ENCODE measurements at regions not wholly inside any gene's neighbourhood (a gene's known extent, or its start where the extent isn't known, plus 50 kb on each side); places are given as distances from the start of the nearest gene placed in this dataset.
A peak's percentile ranks its signal among the peaks of the same experiment; 100 is the strongest.
"Not testable (repeated sequence)": the region's sequence is repeated elsewhere in the genome, so short reads cannot be mapped to it uniquely, and the experiment has no call there.

DNA sequence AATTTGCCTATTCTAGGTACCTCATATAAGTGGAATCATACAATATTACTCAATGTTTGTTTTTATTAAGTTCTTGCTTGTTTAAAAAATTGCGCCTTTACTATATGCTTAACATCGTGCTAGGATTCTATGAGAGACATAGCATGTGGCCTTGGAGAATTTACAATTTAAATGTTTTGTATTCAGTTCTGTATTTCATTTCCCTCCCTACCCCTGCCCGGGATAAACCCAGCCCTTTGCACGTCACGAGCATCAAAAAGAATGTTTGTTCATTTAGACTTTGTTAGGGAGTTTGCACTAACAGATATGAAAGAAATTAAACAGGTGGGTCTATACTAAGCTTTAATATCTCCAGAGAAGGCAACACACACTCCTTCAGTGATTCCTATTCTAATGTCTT is 75.7 kb downstream of the C18orf54 start:
- no peak for ATAC-seq
- ChIA-PET POLR2A (no interaction called here), CTCF (no interaction called here)
- Mint-ChIP-seq H3K4me1 (no peaks in the 10 kb centered on the region), H3K9me3 (ENCODE audit: low read depth) (no peaks in the 10 kb centered on the region), H3K4me3 (no peak overlapping the region), H3K36me3 (ENCODE audit: low read depth) (no peaks in the 10 kb centered on the region), H3K27ac (no peak overlapping the region), H3K27me3 (peaks cover 6% of the 10 kb centered on the region)
- no peak for DNase-seq
- intact Hi-C loops (cut with DNase I, micrococcal nuclease) = no loop called here

DNA sequence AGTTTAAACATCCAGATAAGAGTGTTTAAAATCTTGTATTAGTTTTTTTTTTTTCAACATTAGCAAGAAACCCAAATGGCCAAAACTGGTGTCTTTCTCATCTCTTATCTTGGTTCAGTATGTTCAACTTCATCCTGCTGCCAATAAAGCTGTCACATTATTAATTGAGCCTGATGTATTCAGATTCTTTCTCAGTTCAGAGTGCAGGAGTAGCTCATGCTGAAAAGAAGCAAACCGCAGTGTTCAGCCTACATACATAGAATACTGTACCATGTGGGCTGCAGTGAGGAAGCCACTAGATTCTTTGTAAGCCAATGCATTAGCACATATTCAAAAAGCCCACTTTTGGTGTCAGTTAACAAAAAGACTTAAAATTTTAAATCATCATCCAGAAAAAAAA is 76.2 kb downstream of the C18orf54 start:
- ChIA-PET CTCF (no interaction called here), POLR2A (no interaction called here)
- ATAC-seq (no peak), DNase-seq (no peak)
- peaks cover 8% of the 10 kb centered on the region for H3K27me3 Mint-ChIP-seq
- no peak overlapping the region for H3K4me3 Mint-ChIP-seq
- no peaks in the 10 kb centered on the region for H3K36me3 Mint-ChIP-seq (ENCODE audit: low read depth)
- no peak overlapping the region for H3K27ac Mint-ChIP-seq
- H3K9me3 Mint-ChIP-seq (ENCODE audit: low read depth) = no peaks in the 10 kb centered on the region
- intact Hi-C loops (cut with DNase I, micrococcal nuclease) = no loop called here
- no peaks in the 10 kb centered on the region for H3K4me1 Mint-ChIP-seq

DNA sequence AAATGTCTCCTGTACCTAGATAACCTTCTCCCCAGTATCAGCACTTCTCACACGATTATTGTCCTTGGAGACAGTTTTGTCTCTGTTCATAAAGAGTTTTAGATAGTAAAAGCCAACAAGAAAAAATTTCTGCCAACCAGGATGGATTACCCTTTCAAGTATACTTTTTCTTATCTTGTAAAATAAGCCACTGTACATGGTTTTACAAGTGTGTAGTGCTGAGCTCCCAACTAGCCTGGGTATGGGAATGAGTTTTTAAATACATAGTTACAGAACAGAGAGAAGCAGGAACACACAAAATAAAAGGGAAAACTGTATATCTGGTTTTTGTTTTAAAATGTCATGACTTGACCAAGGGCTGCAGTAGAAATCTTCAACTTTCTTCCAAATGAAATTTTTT is 76.7 kb downstream of the C18orf54 start:
- DNase-seq = no peak
- Mint-ChIP-seq H3K27me3 (peaks cover 10% of the 10 kb centered on the region), H3K4me1 (no peaks in the 10 kb centered on the region), H3K9me3 (ENCODE audit: low read depth) (no peaks in the 10 kb centered on the region), H3K27ac (no peak overlapping the region), H3K36me3 (ENCODE audit: low read depth) (no peaks in the 10 kb centered on the region), H3K4me3 (no peak overlapping the region)
- ATAC-seq = no peak
- POLR2A ChIA-PET = no interaction called here
- intact Hi-C loops (cut with DNase I, micrococcal nuclease) = no loop called here
- CTCF ChIA-PET = no interaction called here

DNA sequence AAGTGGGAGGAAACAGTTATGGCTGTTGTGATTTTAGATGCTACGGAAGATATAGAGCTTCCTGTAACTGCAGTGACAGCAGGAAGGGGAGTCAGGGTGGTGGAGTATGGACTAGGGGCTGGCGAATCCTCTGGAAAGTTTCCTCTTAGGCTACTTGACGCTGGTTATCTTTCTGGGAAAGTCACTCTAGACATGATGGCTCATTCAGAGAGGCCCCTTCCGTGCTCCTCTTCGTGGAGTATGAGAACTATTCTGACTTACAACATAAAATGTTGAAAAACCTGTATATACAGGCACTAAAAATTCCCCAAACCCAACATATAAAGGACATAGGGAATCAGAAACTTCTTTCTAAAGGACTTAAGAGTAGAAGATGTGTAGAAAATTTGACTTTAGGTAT is 78.8 kb downstream of the C18orf54 start:
- ATAC-seq = no peak
- H3K27ac Mint-ChIP-seq = no peak overlapping the region
- peaks cover 12% of the 10 kb centered on the region for H3K27me3 Mint-ChIP-seq
- POLR2A ChIA-PET = no interaction called here
- CTCF ChIA-PET = interaction anchor here (1.5 kb wide), 1 partner anchor 235 kb away, joined by 9 read pairs; no protein-coding TSS in a partner anchor
- H3K9me3 Mint-ChIP-seq (ENCODE audit: low read depth) = no peaks in the 10 kb centered on the region
- H3K4me1 Mint-ChIP-seq = no peaks in the 10 kb centered on the region
- DNase-seq = no peak
- intact Hi-C loops (cut with DNase I, micrococcal nuclease) = no loop called here
- H3K4me3 Mint-ChIP-seq = no peak overlapping the region
- no peaks in the 10 kb centered on the region for H3K36me3 Mint-ChIP-seq (ENCODE audit: low read depth)

DNA sequence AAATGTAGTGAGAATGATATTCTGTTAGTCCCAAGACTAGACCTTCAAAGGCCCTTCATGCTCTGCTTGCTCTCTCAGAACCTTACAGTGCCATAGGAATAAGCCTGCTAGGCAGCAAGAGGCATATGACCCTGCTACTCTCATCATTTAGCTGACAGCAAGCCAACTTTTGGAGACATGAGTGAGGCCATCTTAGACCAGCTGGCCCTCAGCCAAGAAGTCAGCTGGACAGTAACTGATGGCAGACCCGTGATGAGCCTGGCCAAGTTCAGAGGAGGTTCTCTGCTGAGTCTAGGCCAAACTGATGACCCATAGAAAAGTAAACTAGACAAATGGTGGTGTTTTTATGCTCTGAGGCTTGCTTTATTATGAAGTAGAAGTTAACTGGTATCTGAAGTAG is 82.6 kb downstream of the C18orf54 start:
- DNase-seq (no peak), ATAC-seq (no peak)
- Mint-ChIP-seq H3K27ac (no peak overlapping the region), H3K36me3 (ENCODE audit: low read depth) (no peaks in the 10 kb centered on the region), H3K4me1 (no peaks in the 10 kb centered on the region), H3K9me3 (ENCODE audit: low read depth) (no peaks in the 10 kb centered on the region), H3K27me3 (peaks cover 13% of the 10 kb centered on the region), H3K4me3 (no peak overlapping the region)
- intact Hi-C loops (cut with DNase I, micrococcal nuclease) = loop anchor here in 1 of 2 experiments (5.0 kb wide), 2 partner anchors 117 to 207 kb away; no protein-coding TSS in a partner anchor
- ChIA-PET CTCF (no interaction called here), POLR2A (no interaction called here)

GRCh38 chr18:54444319-54444914 is 86.7 kb downstream of the C18orf54 start:
- CTCF ChIA-PET = interaction anchor here (0.6 to 2.1 kb wide), 7 partner anchors 52 to 540 kb away, joined by 3 to 27 read pairs (median 5); partner anchors contain the start of genes C18orf54 and STARD6
- Mint-ChIP-seq H3K27ac (no peak overlapping the region), H3K4me3 (no peak overlapping the region), H3K4me1 (no peaks in the 10 kb centered on the region), H3K27me3 (peaks cover 10% of the 10 kb centered on the region), H3K9me3 (ENCODE audit: low read depth) (no peaks in the 10 kb centered on the region), H3K36me3 (ENCODE audit: low read depth) (no peaks in the 10 kb centered on the region)
- intact Hi-C loops (cut with DNase I, micrococcal nuclease) = loop anchor here (1.0 to 5.0 kb wide), 6 partner anchors 113 to 539 kb away; no protein-coding TSS in a partner anchor
- POLR2A ChIA-PET = no interaction called here
- DNase-seq (peak; percentile 71), ATAC-seq (peak; percentile 68)

DNA sequence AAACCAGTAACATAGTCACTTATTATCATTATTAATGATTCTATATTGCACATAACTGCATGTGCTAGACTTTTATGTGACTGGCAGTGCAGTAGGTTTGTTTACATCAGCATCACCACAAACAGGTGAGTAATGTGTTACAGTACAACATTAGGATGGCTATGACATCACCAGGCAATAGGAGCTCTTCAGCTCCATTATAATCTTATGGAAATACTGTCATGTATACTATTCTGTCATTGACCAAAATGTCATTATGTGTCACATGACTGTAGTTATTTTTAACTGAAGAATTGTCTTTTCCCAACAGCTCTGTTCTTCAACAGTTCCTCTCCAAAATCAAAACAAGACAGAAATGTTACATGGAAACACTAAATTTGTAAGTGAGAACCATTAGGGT is 96.3 kb downstream of the C18orf54 start:
- Mint-ChIP-seq H3K27ac (no peak overlapping the region), H3K9me3 (ENCODE audit: low read depth) (no peaks in the 10 kb centered on the region), H3K36me3 (ENCODE audit: low read depth) (no peaks in the 10 kb centered on the region), H3K27me3 (peaks cover 4% of the 10 kb centered on the region), H3K4me1 (no peaks in the 10 kb centered on the region), H3K4me3 (no peak overlapping the region)
- CTCF ChIA-PET = interaction anchor here (0.6 kb wide), 1 partner anchor 11 kb away, joined by 3 read pairs; no protein-coding TSS in a partner anchor
- intact Hi-C loops (cut with DNase I, micrococcal nuclease) = no loop called here
- no peak for ATAC-seq
- POLR2A ChIA-PET = no interaction called here
- no peak for DNase-seq

GRCh38 chr18:54465502-54465901 is 107.8 kb downstream of the C18orf54 start:
- Mint-ChIP-seq H3K27ac (no peak overlapping the region), H3K27me3 (peaks cover 1% of the 10 kb centered on the region), H3K36me3 (ENCODE audit: low read depth) (no peaks in the 10 kb centered on the region), H3K9me3 (ENCODE audit: low read depth) (peaks cover 1% of the 10 kb centered on the region), H3K4me1 (no peaks in the 10 kb centered on the region), H3K4me3 (no peak overlapping the region)
- DNase-seq (no peak), ATAC-seq (no peak)
- intact Hi-C loops (cut with DNase I, micrococcal nuclease) = no loop called here
- ChIA-PET POLR2A (no interaction called here), CTCF (no interaction called here)

DNA sequence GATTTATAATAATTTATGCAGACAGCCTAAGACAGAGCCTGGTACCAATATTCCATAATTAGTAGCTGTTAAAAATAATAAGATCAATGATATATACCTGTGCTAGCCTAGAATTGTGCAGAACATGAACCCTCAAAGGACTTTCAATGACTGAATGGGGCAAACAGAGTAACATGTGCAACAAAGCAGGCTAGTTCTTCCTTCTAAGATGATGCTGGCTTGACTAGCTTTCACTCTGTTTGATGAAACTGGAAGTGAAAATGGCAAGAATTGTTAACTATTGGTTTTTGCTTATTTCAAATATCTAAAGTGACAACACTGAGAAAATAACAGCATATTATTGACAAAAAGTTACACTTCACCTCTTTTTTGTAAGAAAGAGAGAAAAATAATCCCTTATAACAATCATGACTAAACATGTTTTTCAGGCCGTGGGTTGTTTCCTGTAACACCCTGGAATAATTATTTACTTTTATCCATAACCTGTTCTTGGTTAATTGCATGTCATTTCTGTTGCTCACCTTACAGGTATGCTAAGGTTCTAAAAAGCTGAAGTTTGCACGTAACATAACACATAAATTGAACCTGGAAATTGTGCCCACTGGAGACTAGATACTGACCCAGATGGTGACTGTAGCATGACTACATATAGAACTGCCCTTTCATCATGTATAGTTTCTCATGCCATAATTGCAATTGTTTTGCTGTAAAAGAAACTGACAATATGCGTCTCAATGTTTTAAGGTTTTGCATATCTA is 108.7 kb downstream of the C18orf54 start:
- CTCF ChIA-PET = no interaction called here
- H3K36me3 Mint-ChIP-seq (ENCODE audit: low read depth) = no peaks in the 10 kb centered on the region
- ATAC-seq (no peak), DNase-seq (no peak)
- H3K27me3 Mint-ChIP-seq = peaks cover 4% of the 10 kb centered on the region
- no peak overlapping the region for H3K27ac Mint-ChIP-seq
- POLR2A ChIA-PET = interaction anchor here (0.8 kb wide), 1 partner anchor 42 kb away, joined by 4 read pairs; no protein-coding TSS in a partner anchor
- no peak overlapping the region for H3K4me3 Mint-ChIP-seq
- H3K4me1 Mint-ChIP-seq = no peaks in the 10 kb centered on the region
- intact Hi-C loops (cut with DNase I, micrococcal nuclease) = no loop called here
- peaks cover 1% of the 10 kb centered on the region for H3K9me3 Mint-ChIP-seq (ENCODE audit: low read depth)

DNA sequence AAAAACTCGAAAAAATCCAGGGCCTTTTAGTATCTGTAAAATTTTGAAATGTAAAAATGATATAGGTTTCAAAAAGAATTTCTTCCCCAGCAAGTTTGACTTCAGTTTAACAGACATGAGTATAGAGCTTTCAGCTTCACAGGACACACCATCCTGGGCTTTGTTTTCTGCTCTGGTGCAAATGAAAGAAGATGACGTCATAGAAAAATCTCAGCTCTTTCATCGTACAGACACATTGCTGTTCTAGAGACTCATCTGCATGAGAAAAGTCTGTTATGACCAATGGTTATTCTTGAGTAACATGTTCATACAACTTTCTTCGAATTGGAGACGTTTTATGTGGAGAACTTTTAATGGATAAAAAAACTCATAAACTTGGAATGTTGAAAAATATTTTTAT is 111.7 kb upstream of the DYNAP start:
- H3K27ac Mint-ChIP-seq = no peak overlapping the region
- no peaks in the 10 kb centered on the region for H3K4me1 Mint-ChIP-seq
- H3K36me3 Mint-ChIP-seq (ENCODE audit: low read depth) = no peaks in the 10 kb centered on the region
- no peaks in the 10 kb centered on the region for H3K9me3 Mint-ChIP-seq (ENCODE audit: low read depth)
- intact Hi-C loops (cut with DNase I, micrococcal nuclease) = no loop called here
- no peak for ATAC-seq
- CTCF ChIA-PET = interaction anchor here (0.7 kb wide), 1 partner anchor 159 kb away, joined by 3 read pairs; no protein-coding TSS in a partner anchor
- no peak for DNase-seq
- no peak overlapping the region for H3K4me3 Mint-ChIP-seq
- peaks cover 18% of the 10 kb centered on the region for H3K27me3 Mint-ChIP-seq
- POLR2A ChIA-PET = no interaction called here

- H3K9me3 Mint-ChIP-seq (ENCODE audit: low read depth) = no peaks in the 10 kb centered on the region
- H3K27ac Mint-ChIP-seq = no peak overlapping the region
- ChIA-PET CTCF (no interaction called here), POLR2A (no interaction called here)
- ATAC-seq (no peak), DNase-seq (no peak)
- H3K27me3 Mint-ChIP-seq = peaks cover 15% of the 10 kb centered on the region
- no peaks in the 10 kb centered on the region for H3K36me3 Mint-ChIP-seq (ENCODE audit: low read depth)
- no peaks in the 10 kb centered on the region for H3K4me1 Mint-ChIP-seq
- H3K4me3 Mint-ChIP-seq = no peak overlapping the region
- intact Hi-C loops (cut with DNase I, micrococcal nuclease) = no loop called here
These were observed 110.4 kb upstream of the DYNAP start for GRCh38 chr18:54480616-54481015.

DNA sequence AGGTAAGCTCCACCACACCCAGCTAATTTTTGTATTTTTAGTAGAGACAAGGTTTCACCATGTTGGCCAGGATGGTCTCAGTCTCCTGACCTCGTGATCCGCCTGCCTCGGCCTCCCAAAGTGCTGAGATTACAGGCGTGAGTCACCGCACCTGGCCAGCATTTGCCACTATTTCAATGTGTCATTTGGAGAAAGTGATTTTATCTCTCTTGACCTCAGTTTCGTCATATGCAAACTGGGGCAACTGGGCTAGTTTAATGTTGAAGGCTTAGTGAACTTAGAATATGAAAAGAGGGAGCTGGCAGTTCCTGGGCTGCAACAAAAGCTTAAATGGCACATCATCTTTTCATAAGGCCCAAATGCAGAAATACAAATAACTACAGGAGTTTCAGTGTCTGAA is 88.6 kb upstream of the DYNAP start:
- H3K4me3 Mint-ChIP-seq; H3K36me3 Mint-ChIP-seq (ENCODE audit: low read depth); POLR2A ChIA-PET; H3K27ac Mint-ChIP-seq; intact Hi-C loops (cut with DNase I, micrococcal nuclease); ATAC-seq; H3K27me3 Mint-ChIP-seq; H3K9me3 Mint-ChIP-seq (ENCODE audit: low read depth); CTCF ChIA-PET; DNase-seq; H3K4me1 Mint-ChIP-seq: not testable (repeated sequence)
